Body of pancreas (tissue), 4 donors: ENCODE measurements at regions not wholly inside any gene's neighbourhood (a gene's known extent, or its start where the extent isn't known, plus 50 kb on each side); places are given as distances from the start of the nearest gene placed in this dataset.
"Not testable (repeated sequence)": the region's sequence is repeated elsewhere in the genome, so short reads cannot be mapped to it uniquely, and the experiment has no call there.

Experiments used
- ATAC-seq: fragments of 150-250 bp; one replicate; pipeline ENCODE4 v1.9.1; 2016
- DNase-seq, 4 donors: peaks; one replicate each; pipeline ENCODE4 v3.0.0-alpha.2; 2019
- H3K27ac ChIP-seq, 4 donors: fragments of 200-600 bp; sonication (generic); 1 replicate in 3 of 4; 2 replicates in 1 of 4; pipeline versions ENCODE4 v1.5.1 to v1.6.1; 2016 to 2019; ENCODE audit warnings: mild to moderate bottlenecking in 1 of 4, mixed read lengths in 1 of 4, moderate library complexity in 1 of 4
- H3K27me3 ChIP-seq, 2 donors: fragments of 200-600 bp; sonication (generic); one replicate each; pipeline ENCODE4 v1.6.0; 2016; ENCODE audit warnings: mild to moderate bottlenecking in 1 of 2
- H3K36me3 ChIP-seq, 2 donors: fragments of 200-600 bp; sonication (generic); replicated peaks in 1 of 2; 2 replicates each; pipeline ENCODE4 v1.5.1; 2016; ENCODE audit warnings: low read depth in 2 of 2; ENCODE audit not compliant: insufficient read depth in 1 of 2
- H3K4me1 ChIP-seq: fragments of 200-600 bp; sonication (generic); one replicate; pipeline ENCODE4 v1.6.0; 2016
- H3K4me3 ChIP-seq, 2 donors: fragments of 200-600 bp; sonication (generic); 1 replicate in 1 of 2; 2 replicates in 1 of 2; pipeline ENCODE4 v1.5.1; 2016 to 2019
- H3K9me3 ChIP-seq, 3 donors: fragments of 200-600 bp; sonication (generic); 1 replicate in 2 of 3; 2 replicates in 1 of 3; pipeline ENCODE4 v1.5.1; 2016
- POLR2A ChIP-seq, 3 donors: fragments of 450-650 bp; IDR thresholded peaks; one replicate each; pipeline ENCODE4 v1.6.1; 2016; ENCODE audit warnings: antibody characterized with exemption in 3 of 3, mild to moderate bottlenecking in 2 of 3
- WGBS, 2 donors: methylation state at CpG; one replicate each; pipeline ENCODE4 v1.1.5; 2017; 5-methylcytosine and 5-hydroxymethylcytosine counted together
- intact Hi-C: fragments of 100-400 bp; cut with DNase I; formaldehyde crosslinking; loops from one replicate; pipeline ENCODE4 v1.15.1; 2023
- TF ChIP-seq, protein P1 (sequence below), 7 experiments: fragments of 450-650 bp in 4 of 7; fragments of 200-600 bp in 3 of 7; sonication (generic) in 3 of 7; IDR thresholded peaks; one replicate each; pipeline ENCODE4 v1.5.1; 2016 to 2019; ENCODE audit warnings: antibody characterized with exemption in 7 of 7

DNA sequence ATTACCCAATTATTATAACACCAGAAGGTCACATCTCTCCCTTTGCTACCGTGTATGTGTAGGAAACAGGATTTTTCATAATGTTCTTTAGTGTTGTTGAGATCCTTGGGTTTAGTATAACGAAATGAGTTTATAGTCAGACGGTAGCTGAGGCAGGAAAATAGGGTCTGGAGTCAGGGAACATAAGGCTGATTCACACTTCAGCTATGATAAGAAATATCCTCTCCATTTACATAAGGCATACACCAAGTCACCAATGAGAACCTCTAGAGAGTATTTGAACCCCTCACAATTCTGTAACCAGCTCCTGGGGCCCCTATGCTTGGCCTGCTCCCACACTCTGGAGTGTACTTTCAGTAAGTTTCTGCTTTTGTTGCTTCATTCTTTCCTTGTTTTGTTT lies 58.9 kb upstream of the ANKH start:
- TF ChIP-seq, protein P1, sequence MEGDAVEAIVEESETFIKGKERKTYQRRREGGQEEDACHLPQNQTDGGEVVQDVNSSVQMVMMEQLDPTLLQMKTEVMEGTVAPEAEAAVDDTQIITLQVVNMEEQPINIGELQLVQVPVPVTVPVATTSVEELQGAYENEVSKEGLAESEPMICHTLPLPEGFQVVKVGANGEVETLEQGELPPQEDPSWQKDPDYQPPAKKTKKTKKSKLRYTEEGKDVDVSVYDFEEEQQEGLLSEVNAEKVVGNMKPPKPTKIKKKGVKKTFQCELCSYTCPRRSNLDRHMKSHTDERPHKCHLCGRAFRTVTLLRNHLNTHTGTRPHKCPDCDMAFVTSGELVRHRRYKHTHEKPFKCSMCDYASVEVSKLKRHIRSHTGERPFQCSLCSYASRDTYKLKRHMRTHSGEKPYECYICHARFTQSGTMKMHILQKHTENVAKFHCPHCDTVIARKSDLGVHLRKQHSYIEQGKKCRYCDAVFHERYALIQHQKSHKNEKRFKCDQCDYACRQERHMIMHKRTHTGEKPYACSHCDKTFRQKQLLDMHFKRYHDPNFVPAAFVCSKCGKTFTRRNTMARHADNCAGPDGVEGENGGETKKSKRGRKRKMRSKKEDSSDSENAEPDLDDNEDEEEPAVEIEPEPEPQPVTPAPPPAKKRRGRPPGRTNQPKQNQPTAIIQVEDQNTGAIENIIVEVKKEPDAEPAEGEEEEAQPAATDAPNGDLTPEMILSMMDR (IDR thresholded peaks at IDR 0.05): no peak
- no peak for TF ChIP-seq POLR2A (IDR thresholded peaks at IDR 0.05)
- Histone ChIP-seq H3K4me1 (no peaks in the 10 kb centered on the region), H3K4me3 (no peak overlapping the region), H3K9me3 (no peaks in the 10 kb centered on the region), H3K36me3 (no peaks in the 10 kb centered on the region), H3K27me3 (no peaks in the 10 kb centered on the region), H3K27ac (no peak overlapping the region)
- intact Hi-C loops: no loop called here
- no peak for DNase-seq
- no peak for ATAC-seq
- 88 to 93% methylated on average over 3 of the region's 3 CpGs for WGBS, 2 donors

- TF ChIP-seq, protein P1 (IDR thresholded peaks at IDR 0.05): no peak
- no peak for TF ChIP-seq POLR2A (IDR thresholded peaks at IDR 0.05)
- intact Hi-C loops: no loop called here
- H3K27me3 ChIP-seq: no peaks in the 10 kb centered on the region
- H3K9me3 ChIP-seq: no peaks in the 10 kb centered on the region
- H3K4me1 ChIP-seq: no peaks in the 10 kb centered on the region
- no peak for ATAC-seq
- 79 to 82% methylated on average over 5 of the region's 5 CpGs for WGBS, 2 donors
- no peak overlapping the region for H3K4me3 ChIP-seq
- no peak for DNase-seq
- no peak overlapping the region for H3K27ac ChIP-seq
- H3K36me3 ChIP-seq: no peaks in the 10 kb centered on the region
These were observed 57.9 kb upstream of the ANKH start for GRCh38 chr5:14929293-14930065.

- no peaks in the 10 kb centered on the region for H3K27me3 ChIP-seq
- DNase-seq (no peak), ATAC-seq (no peak)
- no peak overlapping the region for H3K27ac ChIP-seq
- TF ChIP-seq, protein P1 (IDR thresholded peaks at IDR 0.05): no peak
- no peak for TF ChIP-seq POLR2A (IDR thresholded peaks at IDR 0.05)
- H3K9me3 ChIP-seq: no peaks in the 10 kb centered on the region
- no peaks in the 10 kb centered on the region for H3K4me1 ChIP-seq
- no peaks in the 10 kb centered on the region for H3K36me3 ChIP-seq
- intact Hi-C loops: no loop called here
- WGBS, 2 donors: 57 to 93% methylated on average over 1 of the region's 1 CpG
- H3K4me3 ChIP-seq: no peak overlapping the region
These were observed 57.1 kb upstream of the ANKH start for GRCh38 chr5:14928661-14929060.

- Histone ChIP-seq H3K36me3 (no peaks in the 10 kb centered on the region), H3K4me3 (no peak overlapping the region), H3K4me1 (peaks cover 15% of the 10 kb centered on the region), H3K27me3 (no peaks in the 10 kb centered on the region), H3K27ac (no peak overlapping the region), H3K9me3 (no peaks in the 10 kb centered on the region)
- TF ChIP-seq, protein P1 (IDR thresholded peaks at IDR 0.05): no peak
- TF ChIP-seq POLR2A (IDR thresholded peaks at IDR 0.05): no peak
- ATAC-seq (no peak), DNase-seq (no peak)
- WGBS, 2 donors: 72 to 84% methylated on average over 3 of the region's 3 CpGs
- intact Hi-C loops: no loop called here
These were observed 53.7 kb upstream of the ANKH start for GRCh38 chr5:14925326-14925725.

DNA sequence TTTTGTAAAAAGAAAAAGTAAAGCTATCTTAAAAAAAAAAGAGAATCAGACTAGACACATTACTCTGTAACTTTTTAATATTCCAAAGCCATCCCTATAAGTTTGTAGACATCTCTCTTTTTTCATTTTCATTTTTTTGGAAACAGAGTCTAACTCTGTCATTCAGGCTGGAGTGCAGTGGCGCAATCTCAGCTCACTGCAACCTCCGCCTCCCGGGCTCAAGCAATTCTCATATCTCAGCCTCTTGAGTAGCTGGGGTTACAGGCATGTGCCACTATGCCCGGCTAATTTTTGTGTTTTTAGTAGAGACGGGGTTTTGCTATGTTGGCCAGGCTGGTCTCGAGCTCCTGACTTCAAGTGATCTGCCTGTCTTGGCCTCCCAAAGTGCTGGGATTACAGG lies 51.4 kb upstream of the ANKH start:
- not testable (repeated sequence) for H3K27me3 ChIP-seq, ATAC-seq

More for the DNA sequence above, 51.4 kb upstream of the ANKH start:
- H3K36me3 ChIP-seq, H3K4me3 ChIP-seq, intact Hi-C loops, H3K9me3 ChIP-seq, H3K27ac ChIP-seq: not testable (repeated sequence)
- peaks cover 15% of the 10 kb centered on the region for H3K4me1 ChIP-seq
- WGBS, 2 donors: 54 to 62% methylated on average over 6 of the region's 6 CpGs
- peak in 1 of 4 donors; percentile 10 for DNase-seq
